Keratinocyte (primary cell): ENCODE measurements at regions not wholly inside any gene's neighbourhood (a gene's known extent, or its start where the extent isn't known, plus 50 kb on each side); places are given as distances from the start of the nearest gene placed in this dataset.

Source experiments
- DNase-seq: peaks from one replicate; pipeline ENCODE4 v3.0.0-alpha.2; 2011; ENCODE audit warnings: low read depth, missing footprints, low spot score
- FAIRE-seq: peaks from 2 replicates; lab custom pipeline; 2011; peaks lifted over from hg19 to GRCh38; lab: Jason Lieb, UNC
- H2AFZ ChIP-seq: 2 replicates; pipeline ENCODE4 v1.6.0; 2012; ENCODE audit warnings: low read length, control low read depth, inconsistent platforms; ENCODE audit not compliant: control insufficient read depth
- H3K27ac ChIP-seq: 2 replicates; pipeline ENCODE4 v1.5.1; 2011; ENCODE audit warnings: low read length; ENCODE audit not compliant: control insufficient read depth, insufficient read depth
- H3K27me3 ChIP-seq: 3 replicates; pipeline ENCODE4 v1.6.0; 2011; ENCODE audit warnings: low read length; ENCODE audit not compliant: control insufficient read depth, insufficient read depth; ENCODE audit errors: extremely low read depth
- H3K36me3 ChIP-seq, 2 experiments: 2 replicates in 1 of 2; 3 replicates in 1 of 2; pipeline ENCODE4 v1.5.1; 2011; ENCODE audit warnings: low read length in 2 of 2, mild to moderate bottlenecking in 1 of 2; ENCODE audit not compliant: control insufficient read depth in 2 of 2, insufficient read depth in 2 of 2; ENCODE audit errors: extremely low read depth in 1 of 2
- H3K4me1 ChIP-seq: 3 replicates; pipeline ENCODE4 v1.5.1; 2011; ENCODE audit warnings: low read length; ENCODE audit not compliant: control insufficient read depth, insufficient read depth; ENCODE audit errors: extremely low read depth
- H3K4me2 ChIP-seq: 3 replicates; pipeline ENCODE4 v1.6.0; 2011; ENCODE audit warnings: low read depth, low read length; ENCODE audit not compliant: control insufficient read depth, insufficient read depth; ENCODE audit errors: extremely low read depth
- H3K4me3 ChIP-seq, 3 experiments: fragments of 200-600 bp in 1 of 3; sonication (generic) in 1 of 3; 2 replicates in 2 of 3; 3 replicates in 1 of 3; pipeline ENCODE4 v1.5.1; 2011 to 2016; ENCODE audit warnings: low read length in 3 of 3, mild to moderate bottlenecking in 3 of 3, control low read depth in 2 of 3, inconsistent platforms in 1 of 3, low read depth in 1 of 3, mixed read lengths in 1 of 3, mixed run types in 1 of 3, moderate library complexity in 1 of 3; ENCODE audit not compliant: control insufficient read depth in 2 of 3, insufficient read depth in 2 of 3; ENCODE audit errors: extremely low read depth in 1 of 3
- H3K79me2 ChIP-seq: 2 replicates; pipeline ENCODE4 v1.6.0; 2012; ENCODE audit warnings: low read length; ENCODE audit not compliant: control insufficient read depth, insufficient read depth
- H3K9ac ChIP-seq: 3 replicates; pipeline ENCODE4 v1.6.0; 2011; ENCODE audit warnings: low read length; ENCODE audit not compliant: control insufficient read depth, insufficient read depth; ENCODE audit errors: extremely low read depth
- H3K9me1 ChIP-seq: 3 replicates; pipeline ENCODE4 v1.6.0; 2011; ENCODE audit warnings: low read length; ENCODE audit not compliant: control insufficient read depth, insufficient read depth; ENCODE audit errors: extremely low read depth
- H3K9me3 ChIP-seq: 2 replicates; pipeline ENCODE4 v1.5.1; 2012; ENCODE audit warnings: low read depth, low read length; ENCODE audit not compliant: control insufficient read depth
- H4K20me1 ChIP-seq: 3 replicates; pipeline ENCODE4 v1.6.0; 2011; ENCODE audit warnings: low read length; ENCODE audit not compliant: control insufficient read depth, insufficient read depth; ENCODE audit errors: extremely low read depth
- EZH2 ChIP-seq: IDR thresholded peaks from one replicate; pipeline ENCODE4 v1.6.1; 2012; ENCODE audit warnings: inconsistent platforms, mild to moderate bottlenecking, low read length, moderate library complexity
- dilution Hi-C: fragments of 300-500 bp; cut with MboI; formaldehyde crosslinking; loops from one replicate; pipeline ENCODE4 v1.7.0; 2020; ENCODE audit warnings: low sequenced_read_pairs; ENCODE audit not compliant: extremely low pct_ligation_motif_present
- TF ChIP-seq, protein P1 (sequence below), 3 experiments: IDR thresholded peaks in 1 of 3; conservative IDR thresholded peaks in 1 of 3; optimal IDR thresholded peaks in 1 of 3; 2 replicates in 2 of 3; 3 replicates in 1 of 3; pipeline versions ENCODE3 to v1.5.1; 2011; ENCODE audit warnings: low read length in 3 of 3, mild to moderate bottlenecking in 3 of 3, moderate library complexity in 2 of 3, control low read depth in 1 of 3, inconsistent platforms in 1 of 3; ENCODE audit not compliant: insufficient read depth in 2 of 3; ENCODE audit errors: extremely low read depth in 1 of 3

DNA sequence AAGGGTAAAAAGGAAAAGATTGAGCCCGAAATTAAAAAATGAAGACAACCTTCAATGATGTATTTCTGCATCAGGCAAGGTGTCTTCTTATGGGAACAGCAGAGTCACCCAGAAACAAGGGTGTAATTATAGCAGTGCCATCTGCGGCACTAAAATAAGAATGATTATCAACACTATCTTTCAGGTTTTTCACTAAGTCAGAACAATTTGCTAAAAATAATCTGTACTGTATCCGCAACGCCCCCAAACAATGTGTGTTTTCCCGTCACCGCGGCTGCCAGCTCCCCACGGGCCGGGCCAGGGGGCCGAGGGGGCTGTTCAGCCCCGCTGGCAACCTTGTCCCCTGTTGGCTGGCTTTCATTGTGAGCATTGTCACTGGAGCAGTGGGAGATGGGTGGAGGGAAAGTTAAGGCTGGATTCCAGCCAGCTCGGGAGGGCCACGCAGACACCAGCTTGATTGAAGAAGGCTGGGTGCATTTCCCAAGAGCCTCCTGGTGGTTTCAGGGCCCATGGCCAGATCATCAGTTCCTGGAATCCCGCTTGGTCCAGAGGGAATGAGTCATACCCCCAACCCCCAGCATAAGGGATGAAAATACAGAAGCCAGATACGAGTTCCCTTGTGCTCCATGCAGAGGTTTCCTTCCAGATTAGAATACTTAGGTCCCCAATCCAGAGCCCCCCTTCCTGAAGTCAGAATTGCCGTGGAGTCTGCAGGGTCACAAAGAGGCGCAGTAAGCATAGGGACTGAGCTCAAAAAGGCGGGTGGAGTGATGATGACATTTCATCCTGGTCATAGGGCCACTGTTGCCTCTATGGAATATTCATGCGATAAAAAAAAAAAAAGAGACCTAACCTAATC lies 90.2 kb upstream of the KLF13 start:
- H3K4me2 ChIP-seq = no peak overlapping the region
- peaks cover 6% of the 10 kb centered on the region for H3K4me1 ChIP-seq
- FAIRE-seq (peak; percentile 58), DNase-seq (no peak)
- dilution Hi-C loops = no loop called here
- H2AFZ ChIP-seq = no peak overlapping the region
- no peak overlapping the region for H3K27ac ChIP-seq
- TF ChIP-seq, protein P1, sequence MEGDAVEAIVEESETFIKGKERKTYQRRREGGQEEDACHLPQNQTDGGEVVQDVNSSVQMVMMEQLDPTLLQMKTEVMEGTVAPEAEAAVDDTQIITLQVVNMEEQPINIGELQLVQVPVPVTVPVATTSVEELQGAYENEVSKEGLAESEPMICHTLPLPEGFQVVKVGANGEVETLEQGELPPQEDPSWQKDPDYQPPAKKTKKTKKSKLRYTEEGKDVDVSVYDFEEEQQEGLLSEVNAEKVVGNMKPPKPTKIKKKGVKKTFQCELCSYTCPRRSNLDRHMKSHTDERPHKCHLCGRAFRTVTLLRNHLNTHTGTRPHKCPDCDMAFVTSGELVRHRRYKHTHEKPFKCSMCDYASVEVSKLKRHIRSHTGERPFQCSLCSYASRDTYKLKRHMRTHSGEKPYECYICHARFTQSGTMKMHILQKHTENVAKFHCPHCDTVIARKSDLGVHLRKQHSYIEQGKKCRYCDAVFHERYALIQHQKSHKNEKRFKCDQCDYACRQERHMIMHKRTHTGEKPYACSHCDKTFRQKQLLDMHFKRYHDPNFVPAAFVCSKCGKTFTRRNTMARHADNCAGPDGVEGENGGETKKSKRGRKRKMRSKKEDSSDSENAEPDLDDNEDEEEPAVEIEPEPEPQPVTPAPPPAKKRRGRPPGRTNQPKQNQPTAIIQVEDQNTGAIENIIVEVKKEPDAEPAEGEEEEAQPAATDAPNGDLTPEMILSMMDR (optimal IDR thresholded peaks at IDR 0.05 in 1 of 3, IDR thresholded peaks at IDR 0.05 in 1 of 3, conservative IDR thresholded peaks at IDR 0.05 in 1 of 3; ENCODE audit: extremely low read depth in 1 of 3, insufficient read depth in 2 of 3, low read length in 3 of 3) = no peak
- TF ChIP-seq EZH2 = no peak
- H3K79me2 ChIP-seq = no peaks in the 10 kb centered on the region
- no peaks in the 10 kb centered on the region for H4K20me1 ChIP-seq
- H3K4me3 ChIP-seq = no peak overlapping the region
- no peaks in the 10 kb centered on the region for H3K9me3 ChIP-seq
- H3K9me1 ChIP-seq = no peaks in the 10 kb centered on the region
- H3K27me3 ChIP-seq = no peaks in the 10 kb centered on the region
- H3K36me3 ChIP-seq = no peaks in the 10 kb centered on the region
- H3K9ac ChIP-seq = no peak overlapping the region

DNA sequence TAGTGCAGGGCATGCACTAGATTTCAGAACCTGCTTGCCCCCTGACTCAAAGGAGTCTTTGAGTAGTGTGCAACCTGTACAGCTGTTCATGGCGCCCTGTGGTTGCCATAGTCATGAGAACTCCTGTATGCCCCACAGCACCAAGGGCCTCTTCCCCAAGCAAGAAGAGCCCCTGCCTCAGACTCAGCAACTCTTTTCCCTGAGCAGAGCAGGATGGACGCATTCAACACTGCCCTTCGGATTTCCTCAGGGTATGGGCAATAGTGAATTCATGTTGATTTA lies 89.7 kb upstream of the KLF13 start:
- no peaks in the 10 kb centered on the region for H3K79me2 ChIP-seq
- H3K27ac ChIP-seq = no peak overlapping the region
- TF ChIP-seq, protein P1 (optimal IDR thresholded peaks at IDR 0.05 in 1 of 3, IDR thresholded peaks at IDR 0.05 in 1 of 3, conservative IDR thresholded peaks at IDR 0.05 in 1 of 3; ENCODE audit: extremely low read depth in 1 of 3, insufficient read depth in 2 of 3, low read length in 3 of 3) = no peak
- no peak for TF ChIP-seq EZH2
- H3K4me1 ChIP-seq = peaks cover 6% of the 10 kb centered on the region
- FAIRE-seq (no peak), DNase-seq (no peak)
- no peaks in the 10 kb centered on the region for H4K20me1 ChIP-seq
- no peaks in the 10 kb centered on the region for H3K36me3 ChIP-seq
- no peaks in the 10 kb centered on the region for H3K27me3 ChIP-seq
- H3K4me2 ChIP-seq = no peak overlapping the region
- H3K9me3 ChIP-seq = no peaks in the 10 kb centered on the region
- no peak overlapping the region for H2AFZ ChIP-seq
- H3K4me3 ChIP-seq = no peak overlapping the region
- dilution Hi-C loops = no loop called here
- no peak overlapping the region for H3K9ac ChIP-seq
- H3K9me1 ChIP-seq = no peaks in the 10 kb centered on the region
